ENCODE measurements at regions not wholly inside any gene's neighbourhood (a gene's known extent, or its start where the extent isn't known, plus 50 kb on each side); places are given as distances from the start of the nearest gene placed in this dataset.

- DNase-seq (ENCODE audit: low read depth in 2 of 2), result no peak
Measured at GRCh38 chr20:21033817-21034216, 72.3 kb downstream of the LINC00237 start.

GRCh38 chr20:21031666-21032065 is 74.5 kb downstream of the LINC00237 start:
- DNase-seq (ENCODE audit: low read depth in 2 of 2), result no peak

GRCh38 chr20:21029341-21029740 is 76.8 kb downstream of the LINC00237 start:
- no peak for DNase-seq (ENCODE audit: low read depth in 2 of 2)

GRCh38 chr20:21028921-21029320 is 77.2 kb downstream of the LINC00237 start:
- no peak for DNase-seq (ENCODE audit: low read depth in 2 of 2)

- no peak for DNase-seq (ENCODE audit: low read depth in 2 of 2)
Measured at GRCh38 chr20:21028436-21028835, 77.7 kb downstream of the LINC00237 start.

- DNase-seq (ENCODE audit: low read depth in 2 of 2), result no peak
Measured at GRCh38 chr20:21027569-21027968, 78.6 kb downstream of the LINC00237 start.

GRCh38 chr20:21026951-21027350 is 79.2 kb downstream of the LINC00237 start:
- DNase-seq (ENCODE audit: low read depth in 2 of 2), result no peak

- DNase-seq (ENCODE audit: low read depth in 2 of 2), result no peak
Measured at GRCh38 chr20:21024420-21024819, 81.7 kb downstream of the LINC00237 start.

- DNase-seq (ENCODE audit: low read depth in 2 of 2), result no peak
Measured at GRCh38 chr20:21022925-21023324, 83.2 kb downstream of the LINC00237 start.

- no peak for DNase-seq (ENCODE audit: low read depth in 2 of 2)
Measured at GRCh38 chr20:21021472-21021790, 84.7 kb downstream of the LINC00237 start.

- DNase-seq (ENCODE audit: low read depth in 2 of 2), result no peak
Measured at GRCh38 chr20:21020659-21021471, 85.3 kb downstream of the LINC00237 start.

- DNase-seq (ENCODE audit: low read depth in 2 of 2), result no peak
Measured at GRCh38 chr20:21019814-21020658, 86.1 kb downstream of the LINC00237 start.

- no peak for DNase-seq (ENCODE audit: low read depth in 2 of 2)
Measured at GRCh38 chr20:21019468-21019813, 86.7 kb downstream of the LINC00237 start.

GRCh38 chr20:21018576-21018975 is 87.6 kb downstream of the LINC00237 start:
- no peak for DNase-seq (ENCODE audit: low read depth in 2 of 2)

GRCh38 chr20:21017528-21018085 is 88.6 kb downstream of the LINC00237 start:
- DNase-seq (ENCODE audit: low read depth in 2 of 2), result no peak

GRCh38 chr20:21016751-21017150 is 89.4 kb downstream of the LINC00237 start:
- DNase-seq (ENCODE audit: low read depth in 2 of 2), result no peak

GRCh38 chr20:21014528-21014927 is 91.6 kb downstream of the LINC00237 start:
- no peak for DNase-seq (ENCODE audit: low read depth in 2 of 2)

- no peak for DNase-seq (ENCODE audit: low read depth in 2 of 2)
Measured at GRCh38 chr20:21008951-21009350, 97.2 kb downstream of the LINC00237 start.

GRCh38 chr20:21006611-21007010 is 99.5 kb downstream of the LINC00237 start:
- no peak for DNase-seq (ENCODE audit: low read depth in 2 of 2)

- DNase-seq (ENCODE audit: low read depth in 2 of 2), result no peak
Measured at GRCh38 chr20:21004386-21005076, 101.6 kb downstream of the LINC00237 start.

GRCh38 chr20:21003902-21004301 is 102.3 kb downstream of the LINC00237 start:
- DNase-seq (ENCODE audit: low read depth in 2 of 2), result no peak

GRCh38 chr20:21002486-21002885 is 103.7 kb downstream of the LINC00237 start:
- DNase-seq (ENCODE audit: low read depth in 2 of 2), result no peak
